Left lung (tissue), 4 donors: ENCODE measurements at regions not wholly inside any gene's neighbourhood (a gene's known extent, or its start where the extent isn't known, plus 50 kb on each side); places are given as distances from the start of the nearest gene placed in this dataset.

Experiments
- ATAC-seq: fragments of 200-7000 bp; cut with Tn5 transposase; one replicate; pipeline ENCODE4 v1.9.1; 2020; ENCODE audit warnings: moderate library complexity
- DNase-seq, 4 donors: peaks; one replicate each; pipeline ENCODE4 v3.0.0-alpha.2; 2013 to 2020
- H3K27ac ChIP-seq, 2 donors: fragments of 200-600 bp; sonication (generic) in 1 of 2; one replicate each; pipeline versions ENCODE4 v1.5.0 to v1.8.0; 2020 to 2021
- H3K27me3 ChIP-seq, 2 donors: fragments of 200-600 bp; sonication (generic) in 1 of 2; one replicate each; pipeline versions ENCODE4 v1.5.0 to v1.8.0; 2020 to 2021
- H3K36me3 ChIP-seq, 2 donors: fragments of 200-600 bp; sonication (generic) in 1 of 2; one replicate each; pipeline versions ENCODE4 v1.5.0 to v1.8.0; 2020 to 2021
- H3K4me1 ChIP-seq, 2 donors: fragments of 200-600 bp; one replicate each; pipeline ENCODE4 v1.8.0; 2021
- H3K4me3 ChIP-seq, 2 donors: fragments of 200-600 bp; sonication (generic) in 1 of 2; one replicate each; pipeline versions ENCODE4 v1.5.0 to v1.8.0; 2020 to 2021; ENCODE audit warnings: mild to moderate bottlenecking in 1 of 2
- H3K9me3 ChIP-seq, 2 donors: fragments of 200-600 bp; sonication (generic) in 1 of 2; one replicate each; pipeline versions ENCODE4 v1.5.0 to v1.8.0; 2020 to 2021
- intact Hi-C, 2 donors: fragments of 100-400 bp; cut with DNase I; formaldehyde crosslinking; loops; one replicate each; pipeline versions ENCODE4 v1.11.2 to v1.14.2; 2022
- TF ChIP-seq, protein P1 (sequence below), 2 donors: fragments of 200-600 bp; sonication (generic) in 1 of 2; IDR thresholded peaks; one replicate each; pipeline versions ENCODE4 v1.5.0 to v1.8.0; 2021; ENCODE audit warnings: antibody characterized with exemption in 2 of 2
- donor health status: DM: no; HTN: yes; CAD: no.
- donor health status: DM: no; HTN: no; CAD: no.

DNA sequence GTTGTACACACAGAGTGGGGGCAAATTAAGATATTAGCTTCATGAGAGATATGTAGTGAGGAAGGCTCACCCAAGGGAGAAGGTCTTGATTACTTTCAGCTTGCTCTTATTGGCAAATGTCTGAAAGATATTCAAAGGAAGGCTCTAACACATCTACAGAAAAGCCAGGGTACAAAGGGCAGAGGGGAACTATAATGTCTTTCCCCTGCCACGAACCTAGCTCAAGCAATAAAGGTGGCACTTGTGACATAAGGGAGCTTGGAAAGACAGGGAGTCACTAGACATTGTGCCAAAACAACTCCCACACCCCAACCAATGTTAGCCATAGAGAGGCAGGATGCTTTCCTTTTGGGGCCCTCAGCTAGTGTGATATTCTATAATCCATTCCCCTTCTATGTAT is 52.2 kb upstream of the SOX9 start:
- Histone ChIP-seq H3K4me1 (no peaks in the 10 kb centered on the region), H3K27me3 (no peaks in the 10 kb centered on the region), H3K9me3 (no peaks in the 10 kb centered on the region), H3K27ac (no peak overlapping the region), H3K4me3 (no peak overlapping the region), H3K36me3 (no peaks in the 10 kb centered on the region)
- DNase-seq (no peak), ATAC-seq (no peak)
- intact Hi-C loops = no loop called here
- TF ChIP-seq, protein P1, sequence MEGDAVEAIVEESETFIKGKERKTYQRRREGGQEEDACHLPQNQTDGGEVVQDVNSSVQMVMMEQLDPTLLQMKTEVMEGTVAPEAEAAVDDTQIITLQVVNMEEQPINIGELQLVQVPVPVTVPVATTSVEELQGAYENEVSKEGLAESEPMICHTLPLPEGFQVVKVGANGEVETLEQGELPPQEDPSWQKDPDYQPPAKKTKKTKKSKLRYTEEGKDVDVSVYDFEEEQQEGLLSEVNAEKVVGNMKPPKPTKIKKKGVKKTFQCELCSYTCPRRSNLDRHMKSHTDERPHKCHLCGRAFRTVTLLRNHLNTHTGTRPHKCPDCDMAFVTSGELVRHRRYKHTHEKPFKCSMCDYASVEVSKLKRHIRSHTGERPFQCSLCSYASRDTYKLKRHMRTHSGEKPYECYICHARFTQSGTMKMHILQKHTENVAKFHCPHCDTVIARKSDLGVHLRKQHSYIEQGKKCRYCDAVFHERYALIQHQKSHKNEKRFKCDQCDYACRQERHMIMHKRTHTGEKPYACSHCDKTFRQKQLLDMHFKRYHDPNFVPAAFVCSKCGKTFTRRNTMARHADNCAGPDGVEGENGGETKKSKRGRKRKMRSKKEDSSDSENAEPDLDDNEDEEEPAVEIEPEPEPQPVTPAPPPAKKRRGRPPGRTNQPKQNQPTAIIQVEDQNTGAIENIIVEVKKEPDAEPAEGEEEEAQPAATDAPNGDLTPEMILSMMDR (IDR thresholded peaks at IDR 0.05) = no peak

DNA sequence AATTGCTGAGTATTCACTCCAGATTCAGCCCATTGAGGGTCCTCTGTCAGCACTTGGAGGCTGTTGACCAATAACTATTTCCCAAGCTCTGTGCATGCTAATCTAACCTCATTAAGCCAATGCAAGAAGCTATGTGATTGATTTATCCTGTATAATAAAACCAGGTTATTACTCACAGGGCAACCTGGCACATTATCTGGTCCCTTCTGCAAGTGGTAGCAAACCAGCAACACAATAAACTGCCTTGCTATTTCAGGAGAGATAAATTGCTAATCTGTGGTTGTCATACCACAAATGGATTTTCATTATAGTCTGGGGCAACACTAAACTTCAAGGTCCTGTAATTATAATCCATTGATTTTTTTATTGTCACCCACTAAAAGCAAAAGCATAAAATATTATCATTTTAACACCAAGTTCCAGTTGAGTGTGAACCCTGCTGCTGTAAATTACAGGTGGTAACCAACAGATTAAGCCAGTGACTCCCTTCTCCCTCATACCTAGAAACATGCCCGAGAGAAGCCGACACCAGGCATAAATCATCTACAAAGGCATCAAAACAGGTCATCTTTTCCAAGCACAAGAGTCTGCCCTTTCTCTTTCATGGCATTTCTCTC is 51.1 kb upstream of the SOX9 start:
- H3K27ac ChIP-seq = no peak overlapping the region
- intact Hi-C loops = no loop called here
- H3K4me3 ChIP-seq = no peak overlapping the region
- H3K4me1 ChIP-seq = no peaks in the 10 kb centered on the region
- no peaks in the 10 kb centered on the region for H3K9me3 ChIP-seq
- no peak for DNase-seq
- H3K27me3 ChIP-seq = no peaks in the 10 kb centered on the region
- TF ChIP-seq, protein P1 (IDR thresholded peaks at IDR 0.05) = no peak
- H3K36me3 ChIP-seq = no peaks in the 10 kb centered on the region
- no peak for ATAC-seq
